Coronary artery (tissue), 2 donors: ENCODE measurements at regions not wholly inside any gene's neighbourhood (a gene's known extent, or its start where the extent isn't known, plus 50 kb on each side); places are given as distances from the start of the nearest gene placed in this dataset.

Experiments used
- DNase-seq: peaks from one replicate; pipeline ENCODE4 v3.0.0-alpha.2; 2017; ENCODE audit warnings: low spot score
- H3K27ac ChIP-seq, 2 donors: fragments of 200-600 bp; sonication (generic); one replicate each; pipeline ENCODE4 v1.5.1; 2016 to 2019
- H3K4me3 ChIP-seq: fragments of 200-600 bp; sonication (generic); 2 replicates; pipeline ENCODE4 v1.5.1; 2016; ENCODE audit warnings: mild to moderate bottlenecking, moderate library complexity
- TF ChIP-seq, protein P1 (sequence below): fragments of 200-600 bp; sonication (generic); IDR thresholded peaks from one replicate; pipeline ENCODE4 v1.5.1; 2019; ENCODE audit warnings: antibody characterized with exemption

DNA sequence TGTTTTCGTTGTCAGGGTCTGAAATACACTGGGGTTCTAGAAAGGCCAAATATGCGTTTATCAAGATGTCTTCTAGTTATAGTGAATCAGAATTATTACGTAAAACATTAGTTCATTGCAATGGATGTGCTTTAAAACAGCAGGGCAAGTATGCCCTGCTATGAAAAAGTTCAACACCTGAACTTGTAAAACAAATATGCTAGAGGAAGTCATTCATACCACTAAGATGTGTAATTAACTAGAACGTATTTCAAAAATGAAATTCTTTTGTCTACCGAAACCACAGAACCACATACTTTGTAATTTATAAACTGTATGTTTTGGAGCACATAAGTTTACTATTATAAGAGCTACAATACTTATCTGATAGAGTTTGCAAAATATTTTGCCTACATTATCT is 266.2 kb downstream of the KCTD12 start:
- DNase-seq: no peak
- TF ChIP-seq, protein P1, sequence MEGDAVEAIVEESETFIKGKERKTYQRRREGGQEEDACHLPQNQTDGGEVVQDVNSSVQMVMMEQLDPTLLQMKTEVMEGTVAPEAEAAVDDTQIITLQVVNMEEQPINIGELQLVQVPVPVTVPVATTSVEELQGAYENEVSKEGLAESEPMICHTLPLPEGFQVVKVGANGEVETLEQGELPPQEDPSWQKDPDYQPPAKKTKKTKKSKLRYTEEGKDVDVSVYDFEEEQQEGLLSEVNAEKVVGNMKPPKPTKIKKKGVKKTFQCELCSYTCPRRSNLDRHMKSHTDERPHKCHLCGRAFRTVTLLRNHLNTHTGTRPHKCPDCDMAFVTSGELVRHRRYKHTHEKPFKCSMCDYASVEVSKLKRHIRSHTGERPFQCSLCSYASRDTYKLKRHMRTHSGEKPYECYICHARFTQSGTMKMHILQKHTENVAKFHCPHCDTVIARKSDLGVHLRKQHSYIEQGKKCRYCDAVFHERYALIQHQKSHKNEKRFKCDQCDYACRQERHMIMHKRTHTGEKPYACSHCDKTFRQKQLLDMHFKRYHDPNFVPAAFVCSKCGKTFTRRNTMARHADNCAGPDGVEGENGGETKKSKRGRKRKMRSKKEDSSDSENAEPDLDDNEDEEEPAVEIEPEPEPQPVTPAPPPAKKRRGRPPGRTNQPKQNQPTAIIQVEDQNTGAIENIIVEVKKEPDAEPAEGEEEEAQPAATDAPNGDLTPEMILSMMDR: no peak
- Histone ChIP-seq H3K4me3 (no peak overlapping the region), H3K27ac (no peak overlapping the region)

DNA sequence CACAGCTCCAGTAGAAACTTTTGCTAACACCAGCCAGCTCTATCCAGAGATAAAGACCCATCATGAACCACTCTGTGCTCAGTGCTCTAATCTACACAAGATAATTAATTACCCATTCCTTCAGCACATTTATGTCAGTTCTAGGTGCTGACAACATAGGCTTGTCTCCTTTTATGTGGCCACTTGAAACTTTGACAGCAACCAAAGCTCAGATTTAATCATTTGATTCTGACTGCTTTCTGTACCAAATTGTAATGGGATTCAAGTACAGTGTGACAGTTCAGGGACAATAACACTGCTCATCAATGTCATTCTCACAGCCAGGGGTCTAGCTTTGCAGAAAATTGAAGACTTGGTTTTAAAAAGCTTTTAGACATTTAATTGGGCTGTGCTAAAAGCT is 266.6 kb downstream of the KCTD12 start:
- TF ChIP-seq, protein P1: no peak
- Histone ChIP-seq H3K27ac (no peak overlapping the region), H3K4me3 (no peak overlapping the region)
- no peak for DNase-seq

DNA sequence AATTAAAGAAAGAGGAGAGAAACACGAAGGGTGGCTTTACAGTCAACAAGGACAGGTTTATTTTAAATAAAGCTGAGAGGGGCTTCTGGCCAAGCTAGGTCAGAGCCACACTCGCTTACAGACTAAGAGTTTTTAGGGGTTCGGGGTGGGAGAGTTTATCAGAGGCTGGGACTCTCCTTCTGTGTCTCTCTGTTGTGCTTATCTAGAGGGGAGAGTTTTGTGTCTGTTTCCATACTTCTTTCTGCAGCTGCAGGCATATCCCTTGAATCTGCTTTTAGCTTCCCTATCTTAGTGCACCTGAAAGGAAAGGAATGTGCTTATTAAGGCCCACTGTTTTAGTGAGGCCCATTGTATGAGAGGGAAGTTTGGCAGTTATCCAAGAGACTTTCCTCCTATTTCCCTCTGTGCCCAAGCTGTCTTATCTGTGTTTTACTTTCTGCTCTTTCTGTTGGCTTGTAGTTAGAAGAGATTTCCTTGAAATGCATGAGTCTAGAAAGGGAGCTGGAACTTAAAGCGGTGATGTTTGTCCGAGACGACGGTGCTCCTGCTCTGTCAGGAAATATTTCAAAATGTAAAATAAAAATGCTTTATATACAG is 275.3 kb downstream of the KCTD12 start:
- TF ChIP-seq, protein P1: no peak
- H3K27ac ChIP-seq: no peak overlapping the region
- no peak for DNase-seq

DNA sequence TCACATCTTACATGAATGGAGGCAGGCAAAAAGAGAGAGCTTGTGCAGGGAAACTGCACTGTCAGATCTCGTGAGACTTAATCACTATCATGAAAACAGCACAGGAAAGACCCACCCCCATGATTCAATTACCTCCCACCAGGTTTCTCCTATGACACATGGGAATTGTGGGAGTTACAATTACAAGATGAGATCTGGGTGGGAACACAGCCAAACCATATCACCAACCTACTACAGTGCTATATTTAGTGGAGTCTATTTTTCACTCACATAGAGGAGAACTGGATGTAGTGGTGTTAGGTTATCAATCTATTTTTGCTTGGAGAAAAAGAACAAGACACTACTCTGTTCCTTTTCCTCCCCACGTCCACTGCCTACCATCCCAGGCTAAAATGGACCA is 276.6 kb downstream of the KCTD12 start:
- Histone ChIP-seq H3K27ac (no peak overlapping the region), H3K4me3 (no peak overlapping the region)
- no peak for DNase-seq
- TF ChIP-seq, protein P1: no peak

More for the DNA sequence above, 275.3 kb downstream of the KCTD12 start:
- H3K4me3 ChIP-seq: no peak overlapping the region

DNA sequence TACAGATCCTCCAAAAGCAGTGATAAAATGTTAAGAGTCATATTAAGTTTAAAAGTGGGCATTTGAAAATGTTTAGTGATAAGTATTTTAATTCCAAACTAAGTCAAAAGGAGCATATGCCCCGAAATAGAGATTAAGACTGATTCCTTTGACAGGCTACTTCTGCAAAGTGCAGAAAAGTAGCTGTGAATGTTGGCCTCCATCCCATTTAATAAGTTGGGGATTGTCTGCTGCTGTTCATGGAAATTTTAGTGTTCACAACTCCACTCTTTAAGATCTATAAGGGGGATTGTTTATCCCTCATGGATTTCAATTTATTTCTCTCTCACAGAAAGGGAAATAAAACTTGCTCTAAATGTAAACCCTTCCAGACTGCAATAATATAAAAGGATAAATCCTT is 278.3 kb downstream of the KCTD12 start:
- no peak for DNase-seq
- TF ChIP-seq, protein P1: no peak
- no peak overlapping the region for H3K4me3 ChIP-seq
- H3K27ac ChIP-seq: no peak overlapping the region

DNA sequence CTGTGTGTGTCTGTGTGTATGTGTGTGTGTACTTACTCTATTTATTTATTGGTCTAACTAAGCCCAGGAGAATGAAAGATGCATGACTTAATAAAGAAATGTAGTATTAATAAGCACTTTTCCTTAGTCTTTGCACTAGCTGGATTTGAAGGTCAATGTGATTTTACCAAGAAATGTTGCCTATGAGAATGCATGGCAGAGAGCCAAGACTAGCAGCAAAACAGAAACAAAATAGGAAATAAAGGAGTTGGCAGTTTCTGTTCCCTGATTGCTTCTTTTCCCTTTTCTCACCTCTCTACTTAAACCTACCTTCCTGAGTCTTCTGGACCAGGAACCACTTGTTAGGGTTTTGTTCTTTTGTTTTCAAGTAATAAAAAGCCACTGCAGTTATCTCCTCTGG is 286.1 kb downstream of the KCTD12 start:
- no peak overlapping the region for H3K27ac ChIP-seq
- TF ChIP-seq, protein P1: no peak
- DNase-seq: no peak
- no peak overlapping the region for H3K4me3 ChIP-seq

DNA sequence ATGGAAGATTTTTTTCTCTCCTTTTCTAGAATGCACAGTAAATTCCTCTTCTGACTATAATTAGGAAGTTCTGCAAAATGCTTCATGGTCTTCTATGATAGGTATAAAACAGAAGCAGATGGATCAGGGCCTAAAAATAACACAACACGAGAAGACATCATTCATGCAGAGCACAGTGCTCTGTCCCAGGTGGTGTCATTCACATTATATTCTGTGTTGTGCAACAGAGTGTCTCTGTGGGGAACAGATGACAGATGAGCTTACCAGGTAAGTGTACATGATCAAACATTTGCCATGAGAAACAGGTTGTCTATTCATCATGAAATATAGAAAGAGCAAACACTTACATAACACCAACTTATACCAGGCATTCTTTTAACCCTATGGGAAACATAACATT is 288.3 kb downstream of the KCTD12 start:
- TF ChIP-seq, protein P1: no peak
- Histone ChIP-seq H3K4me3 (no peak overlapping the region), H3K27ac (no peak overlapping the region)
- no peak for DNase-seq
